ENCODE measurements at regions not wholly inside any gene's neighbourhood (a gene's known extent, or its start where the extent isn't known, plus 50 kb on each side); places are given as distances from the start of the nearest gene placed in this dataset.

DNA sequence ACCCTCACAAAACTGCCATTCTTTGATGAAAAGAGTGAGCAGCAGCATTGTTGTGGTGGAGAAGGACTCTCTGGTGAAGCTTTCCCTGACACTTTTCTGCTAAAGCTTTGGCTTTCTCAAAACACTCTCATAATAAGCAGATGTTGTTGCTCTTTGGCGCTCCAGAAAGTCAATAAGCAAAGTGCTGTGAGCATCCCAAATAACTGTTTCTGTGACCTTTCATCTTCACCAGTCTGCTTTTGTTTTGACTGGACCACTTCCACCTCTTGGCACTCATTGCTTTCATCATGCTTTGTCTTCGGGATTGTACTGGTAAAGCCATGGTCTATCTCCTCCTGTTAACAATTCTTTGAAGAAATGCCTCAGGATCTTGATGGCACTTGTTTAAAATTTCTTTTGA is 424.7 kb upstream of the TMPO start:
- Histone ChIP-seq H4K20me1 (ENCODE audit: control insufficient read depth, insufficient read depth, insufficient read length) (no peaks in the 10 kb centered on the region), H3T11ph (ENCODE audit: low read length) (no peak overlapping the region), H2BK120ac (ENCODE audit: low read depth, low read length, poor library complexity, severe bottlenecking) (no peak overlapping the region), H3K23ac (ENCODE audit: insufficient read length, low read depth, low read length) (no peak overlapping the region), H3K23me2 (ENCODE audit: insufficient read length, low read depth, low read length, poor library complexity, severe bottlenecking) (no peaks in the 10 kb centered on the region), H2BK20ac (ENCODE audit: low read depth, low read length, poor library complexity, severe bottlenecking) (no peak overlapping the region), H3K56ac (ENCODE audit: insufficient read length, low read depth, low read length) (no peak overlapping the region), H3K9me3 (ENCODE audit: control insufficient read depth, low read depth, low read length) (no peaks in the 10 kb centered on the region), H3K27me3 (ENCODE audit: insufficient read depth, low read length) (no peaks in the 10 kb centered on the region), H4K5ac (ENCODE audit: insufficient read length, low read depth, low read length) (no peak overlapping the region), H2AK5ac (ENCODE audit: insufficient read length, low read length) (no peak overlapping the region), H3K4me2 (ENCODE audit: insufficient read depth, insufficient read length, low read length) (no peak overlapping the region), H4K91ac (ENCODE audit: insufficient read length, low read depth, low read length) (no peak overlapping the region), H3K14ac (ENCODE audit: insufficient read depth, low read length) (no peak overlapping the region), H2BK15ac (ENCODE audit: low read depth, low read length) (no peak overlapping the region), H2BK5ac (ENCODE audit: insufficient read length, low read length) (no peak overlapping the region), H3K4me1 (ENCODE audit: insufficient read depth, low read length) (no peaks in the 10 kb centered on the region), H3K27ac (ENCODE audit: insufficient read length, low read depth, low read length) (no peak overlapping the region), H2AFZ (ENCODE audit: low read length) (no peak overlapping the region), H3K18ac (ENCODE audit: insufficient read length, low read depth, low read length) (no peak overlapping the region), H4K8ac (replicated peaks; ENCODE audit: insufficient read length, low read depth, low read length) (no peak overlapping the region), H3K79me2 (ENCODE audit: insufficient read depth, low read length) (no peaks in the 10 kb centered on the region), H2BK12ac (ENCODE audit: insufficient read length, low read depth, low read length) (no peak overlapping the region), H3K79me1 (ENCODE audit: insufficient read depth, low read depth, low read length, poor library complexity, severe bottlenecking) (no peaks in the 10 kb centered on the region), H3K9ac (ENCODE audit: extremely low read depth, insufficient read length, low read length) (no peak overlapping the region), H3K4ac (ENCODE audit: low read depth, low read length) (no peak overlapping the region)
- no peak overlapping the region for H3K4me3 Mint-ChIP-seq
- peaks cover 0 to 4% of the 10 kb centered on the region in 2 experiments; a peak in 3 of 4 replicates for H3K4me1 Mint-ChIP-seq
- H3K9me3 Mint-ChIP-seq = peaks cover 20 to 22% of the 10 kb centered on the region in 2 experiments
- H3K36me3 Mint-ChIP-seq (ENCODE audit: insufficient read depth in 1 of 3, low read depth in 3 of 3) = peaks cover 0 to 19% (median 3%) of the 10 kb centered on the region in 3 experiments; a peak in 4 of 7 replicates
- DNase-seq = no peak
- no peak overlapping the region for H3K27ac Mint-ChIP-seq
- no CpG with 5 or more reads among the region's 2 CpGs for WGBS (ENCODE audit: extremely low coverage, insufficient read length, low lambda C conversion rate)
- no peaks in the 10 kb centered on the region for H3K27me3 Mint-ChIP-seq (ENCODE audit: low read depth)
- TF ChIP-seq, protein P1, sequence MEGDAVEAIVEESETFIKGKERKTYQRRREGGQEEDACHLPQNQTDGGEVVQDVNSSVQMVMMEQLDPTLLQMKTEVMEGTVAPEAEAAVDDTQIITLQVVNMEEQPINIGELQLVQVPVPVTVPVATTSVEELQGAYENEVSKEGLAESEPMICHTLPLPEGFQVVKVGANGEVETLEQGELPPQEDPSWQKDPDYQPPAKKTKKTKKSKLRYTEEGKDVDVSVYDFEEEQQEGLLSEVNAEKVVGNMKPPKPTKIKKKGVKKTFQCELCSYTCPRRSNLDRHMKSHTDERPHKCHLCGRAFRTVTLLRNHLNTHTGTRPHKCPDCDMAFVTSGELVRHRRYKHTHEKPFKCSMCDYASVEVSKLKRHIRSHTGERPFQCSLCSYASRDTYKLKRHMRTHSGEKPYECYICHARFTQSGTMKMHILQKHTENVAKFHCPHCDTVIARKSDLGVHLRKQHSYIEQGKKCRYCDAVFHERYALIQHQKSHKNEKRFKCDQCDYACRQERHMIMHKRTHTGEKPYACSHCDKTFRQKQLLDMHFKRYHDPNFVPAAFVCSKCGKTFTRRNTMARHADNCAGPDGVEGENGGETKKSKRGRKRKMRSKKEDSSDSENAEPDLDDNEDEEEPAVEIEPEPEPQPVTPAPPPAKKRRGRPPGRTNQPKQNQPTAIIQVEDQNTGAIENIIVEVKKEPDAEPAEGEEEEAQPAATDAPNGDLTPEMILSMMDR (conservative IDR thresholded peaks at IDR 0.05) = no peak

Measured in H9 (cell line).